ENCODE measurements at regions not wholly inside any gene's neighbourhood (a gene's known extent, or its start where the extent isn't known, plus 50 kb on each side); places are given as distances from the start of the nearest gene placed in this dataset.

DNA sequence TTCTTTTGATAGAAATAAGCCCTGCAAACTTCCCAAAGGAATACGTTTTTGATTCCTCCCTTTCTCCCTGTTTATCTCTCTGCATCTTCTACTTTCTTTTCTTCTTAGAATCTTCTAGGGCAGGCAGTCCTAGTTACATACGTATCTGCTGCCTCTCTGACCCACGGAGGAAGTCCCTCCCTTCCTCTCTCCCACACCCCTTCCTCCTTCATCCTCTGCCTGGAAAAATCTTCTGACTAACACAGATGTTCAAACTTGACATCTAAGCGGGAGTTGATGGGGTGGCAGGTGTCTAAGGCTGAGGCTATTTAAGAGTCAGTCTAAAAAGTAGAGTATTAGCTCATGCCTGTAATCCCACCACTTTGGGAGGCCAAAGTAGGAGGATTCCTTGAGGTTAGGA lies 88.6 kb downstream of the MAP1LC3B2 start:
- TF ChIP-seq, protein P1, sequence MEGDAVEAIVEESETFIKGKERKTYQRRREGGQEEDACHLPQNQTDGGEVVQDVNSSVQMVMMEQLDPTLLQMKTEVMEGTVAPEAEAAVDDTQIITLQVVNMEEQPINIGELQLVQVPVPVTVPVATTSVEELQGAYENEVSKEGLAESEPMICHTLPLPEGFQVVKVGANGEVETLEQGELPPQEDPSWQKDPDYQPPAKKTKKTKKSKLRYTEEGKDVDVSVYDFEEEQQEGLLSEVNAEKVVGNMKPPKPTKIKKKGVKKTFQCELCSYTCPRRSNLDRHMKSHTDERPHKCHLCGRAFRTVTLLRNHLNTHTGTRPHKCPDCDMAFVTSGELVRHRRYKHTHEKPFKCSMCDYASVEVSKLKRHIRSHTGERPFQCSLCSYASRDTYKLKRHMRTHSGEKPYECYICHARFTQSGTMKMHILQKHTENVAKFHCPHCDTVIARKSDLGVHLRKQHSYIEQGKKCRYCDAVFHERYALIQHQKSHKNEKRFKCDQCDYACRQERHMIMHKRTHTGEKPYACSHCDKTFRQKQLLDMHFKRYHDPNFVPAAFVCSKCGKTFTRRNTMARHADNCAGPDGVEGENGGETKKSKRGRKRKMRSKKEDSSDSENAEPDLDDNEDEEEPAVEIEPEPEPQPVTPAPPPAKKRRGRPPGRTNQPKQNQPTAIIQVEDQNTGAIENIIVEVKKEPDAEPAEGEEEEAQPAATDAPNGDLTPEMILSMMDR (IDR thresholded peaks at IDR 0.05 in 4 of 5, conservative IDR thresholded peaks at IDR 0.05 in 1 of 5): no peak
- no peak for TF ChIP-seq POLR2A (IDR thresholded peaks at IDR 0.05)
